ENCODE measurements at regions not wholly inside any gene's neighbourhood (a gene's known extent, or its start where the extent isn't known, plus 50 kb on each side); places are given as distances from the start of the nearest gene placed in this dataset.

DNA sequence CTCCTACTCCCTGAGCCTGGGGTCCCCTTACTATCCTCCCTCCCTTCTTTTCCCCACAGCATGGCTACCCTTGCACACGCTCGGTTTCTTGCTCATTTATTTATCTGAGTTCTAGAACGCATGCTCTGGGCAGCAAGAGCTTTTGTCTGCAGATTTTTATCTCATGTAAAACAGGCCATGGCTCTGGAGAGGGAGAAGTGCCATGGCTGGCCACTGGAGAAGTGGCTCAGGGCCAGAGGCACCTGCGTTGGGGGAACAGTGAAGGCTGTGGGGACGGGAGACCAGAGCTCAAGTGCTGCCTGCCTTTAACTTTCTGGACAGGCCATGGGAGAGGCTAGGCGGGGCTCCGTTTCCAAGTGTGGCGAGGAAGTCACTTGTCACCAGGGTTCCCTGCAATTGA is 177.7 kb upstream of the SULF2 start:
- no peak for DNase-seq (ENCODE audit: low spot score)

DNA sequence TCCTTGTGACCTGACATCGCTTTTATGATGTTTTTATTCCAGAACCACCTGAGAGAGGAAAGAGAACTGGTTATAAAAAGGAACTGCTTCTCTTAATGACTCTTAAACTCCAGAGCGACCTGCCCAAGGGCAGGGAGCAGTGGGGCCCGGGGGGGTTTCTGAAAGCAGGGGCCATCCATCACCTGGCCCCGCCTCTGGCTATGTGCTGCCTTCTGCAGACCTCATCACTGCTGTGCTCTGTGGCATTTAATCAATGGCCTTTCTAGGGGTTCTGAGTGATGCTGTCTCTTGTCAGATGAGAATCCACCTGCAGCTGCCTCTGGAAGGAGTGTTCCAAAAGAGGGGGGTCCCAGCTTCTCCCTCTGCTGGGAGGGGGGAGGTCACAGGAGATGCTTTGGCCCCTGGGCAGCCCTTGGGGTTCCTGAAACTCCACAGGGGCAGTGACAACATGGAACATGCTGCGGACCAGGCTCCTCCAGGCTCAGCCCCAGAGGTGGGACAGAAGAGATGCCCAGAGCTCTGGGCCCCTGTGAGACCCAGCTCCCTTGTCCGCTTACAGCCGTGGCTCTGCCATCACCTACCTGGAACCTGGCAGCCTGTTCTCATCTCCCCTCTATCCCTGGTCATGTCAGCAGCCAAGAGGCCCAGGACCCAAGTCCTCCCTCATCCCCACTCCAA is 177.1 kb upstream of the SULF2 start:
- no peak for DNase-seq (ENCODE audit: low spot score)

DNA sequence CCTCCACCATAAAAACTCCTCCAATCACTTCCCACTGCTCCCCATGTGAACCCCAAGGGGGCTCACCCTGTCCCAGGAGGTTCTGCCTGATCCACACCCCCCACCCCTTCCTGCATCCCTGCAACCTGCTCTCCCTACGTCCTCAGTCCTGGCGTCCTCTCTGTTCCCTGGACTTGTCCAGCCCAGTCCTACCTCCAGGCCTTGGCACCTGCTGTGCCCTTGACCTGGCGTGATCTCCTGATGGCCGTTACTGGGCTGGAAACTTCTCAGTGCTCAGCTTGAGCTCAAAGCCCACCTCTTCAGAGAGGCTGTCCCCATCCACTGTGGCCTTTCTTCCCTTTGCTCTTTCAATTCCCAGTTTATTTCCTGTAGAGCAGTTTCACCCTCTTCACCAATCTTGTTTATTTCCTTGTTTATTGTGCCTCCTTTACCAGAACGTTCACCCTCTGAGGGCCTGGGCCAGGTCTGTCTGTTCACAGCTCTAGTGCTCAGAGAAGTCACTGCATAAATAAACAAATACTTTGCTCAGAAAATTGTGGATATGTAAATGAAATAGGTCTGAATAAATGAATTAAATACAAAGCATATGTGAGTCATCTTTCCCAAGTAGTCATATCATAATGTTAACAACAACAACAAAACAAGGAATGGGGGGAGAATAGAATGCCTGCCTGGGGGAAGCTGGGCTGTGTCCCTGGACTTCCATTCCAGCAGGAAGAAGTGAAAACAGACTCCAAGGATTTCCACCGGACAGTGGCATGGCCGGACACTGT is 175.7 kb upstream of the SULF2 start:
- no peak for DNase-seq (ENCODE audit: low spot score)

DNA sequence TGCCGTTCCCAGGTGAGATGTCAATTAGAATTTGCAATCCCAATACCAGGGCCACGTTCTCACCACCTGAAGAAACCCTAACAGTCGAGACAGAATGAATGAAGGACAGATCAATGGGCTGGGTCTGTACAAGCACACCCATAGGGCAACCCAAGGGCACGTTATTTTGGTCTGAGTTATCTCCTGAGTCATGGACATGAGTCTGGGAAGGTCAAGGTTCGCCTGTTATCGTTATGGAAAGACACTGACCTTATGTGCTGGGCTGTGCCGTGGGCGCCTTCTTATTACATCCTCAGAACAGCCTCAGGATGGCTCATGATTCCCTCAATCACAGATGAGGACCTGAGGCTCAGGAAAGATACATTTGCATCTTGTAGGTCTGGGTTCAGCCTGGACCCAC is 175.0 kb upstream of the SULF2 start:
- DNase-seq (ENCODE audit: low spot score), result no peak

DNA sequence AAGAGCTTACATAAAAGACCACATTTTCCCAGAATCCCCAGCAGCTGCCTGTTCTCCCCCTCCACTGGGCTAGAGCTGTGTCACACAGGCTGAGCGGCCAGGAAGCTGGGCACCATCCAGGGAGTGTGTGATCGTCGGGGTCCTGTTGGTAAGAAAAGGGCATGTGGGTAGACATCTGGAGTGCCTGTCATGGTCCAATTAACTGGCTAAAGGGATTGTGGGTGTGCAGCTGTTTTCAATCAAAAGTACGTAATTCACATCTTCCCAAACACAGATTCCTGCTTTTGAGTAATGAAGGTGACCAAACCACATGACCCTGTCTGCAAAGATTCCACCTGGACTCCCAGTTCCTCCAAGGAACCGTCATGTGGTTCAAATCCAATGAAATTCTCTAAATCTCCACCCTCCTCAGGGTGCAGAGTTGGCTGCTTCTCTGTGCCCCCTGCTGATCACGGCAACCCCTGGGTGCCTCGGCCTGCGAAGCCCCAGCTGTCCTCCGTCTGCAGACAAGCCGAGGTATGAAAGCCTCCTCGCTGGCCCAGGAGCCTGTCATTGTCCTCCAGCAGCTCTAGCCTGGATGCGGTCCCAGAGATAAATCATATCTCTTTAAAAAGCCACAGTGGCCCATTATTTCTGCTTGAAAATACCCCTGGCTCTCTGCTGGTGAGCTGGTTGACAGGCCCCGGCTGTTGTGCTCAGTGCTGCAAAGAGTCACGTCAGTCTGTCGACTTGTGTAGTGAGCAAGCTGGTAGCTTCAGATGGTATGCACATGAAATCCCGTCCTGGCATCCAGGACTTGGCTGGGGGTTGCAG is 172.9 kb upstream of the SULF2 start:
- DNase-seq (ENCODE audit: low spot score), result peak; percentile 37

DNA sequence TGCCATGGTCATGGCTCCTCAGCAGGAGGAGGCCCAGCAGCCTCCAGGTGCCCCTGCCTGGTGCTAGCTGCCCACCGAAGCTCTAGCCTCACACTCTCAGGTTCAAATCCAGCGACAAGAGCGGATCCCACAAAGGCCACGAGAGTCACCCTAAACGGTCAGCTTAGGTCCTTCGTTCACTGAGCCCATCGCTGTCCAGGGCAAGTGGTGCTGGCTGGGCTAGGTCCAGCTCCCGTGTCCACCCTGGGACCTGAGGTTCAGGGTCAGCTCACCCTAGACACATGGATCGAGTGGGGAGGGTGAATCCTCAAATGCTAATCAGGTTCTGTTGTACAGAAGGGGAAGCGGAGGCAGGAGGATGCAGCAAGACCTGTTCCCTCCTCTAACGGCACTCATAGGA is 171.9 kb upstream of the SULF2 start:
- DNase-seq (ENCODE audit: low spot score), result no peak

DNA sequence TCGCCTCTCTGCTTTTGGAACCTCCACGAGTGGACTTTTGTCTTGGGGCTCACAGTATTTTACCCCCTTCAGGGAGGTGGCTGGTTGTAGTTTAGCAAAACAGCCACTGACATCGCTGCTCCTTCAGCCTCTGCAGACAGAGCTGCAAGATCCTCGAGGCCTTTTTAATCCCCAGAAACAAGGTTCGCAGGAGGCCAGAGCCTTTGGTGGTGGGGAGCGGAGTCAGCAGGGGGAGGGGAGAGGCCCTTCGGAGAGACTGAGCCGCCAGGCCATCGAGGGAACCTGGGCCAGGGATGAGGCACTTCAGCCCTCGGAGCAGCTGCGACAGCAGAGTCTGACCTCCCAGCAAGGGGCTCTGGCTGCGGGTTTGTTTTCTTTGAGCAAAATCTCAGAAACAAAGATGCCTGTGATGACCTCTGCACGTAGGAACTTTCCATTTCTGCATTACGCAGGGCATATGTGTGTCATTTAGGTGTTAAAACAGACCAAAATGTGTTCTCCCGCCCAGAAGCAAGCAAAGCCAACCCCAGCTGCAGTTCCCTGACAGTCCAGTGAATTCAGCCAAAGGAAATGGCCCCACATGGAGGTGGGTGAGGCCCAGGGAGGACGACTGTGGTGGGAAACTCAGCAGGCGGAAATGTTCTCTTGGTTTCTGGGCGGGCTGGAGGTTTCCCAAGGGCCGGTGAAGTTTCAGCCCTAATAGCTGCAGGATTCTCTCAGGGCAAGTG is 171.2 kb upstream of the SULF2 start:
- DNase-seq (ENCODE audit: low spot score), result peak; percentile 13

DNA sequence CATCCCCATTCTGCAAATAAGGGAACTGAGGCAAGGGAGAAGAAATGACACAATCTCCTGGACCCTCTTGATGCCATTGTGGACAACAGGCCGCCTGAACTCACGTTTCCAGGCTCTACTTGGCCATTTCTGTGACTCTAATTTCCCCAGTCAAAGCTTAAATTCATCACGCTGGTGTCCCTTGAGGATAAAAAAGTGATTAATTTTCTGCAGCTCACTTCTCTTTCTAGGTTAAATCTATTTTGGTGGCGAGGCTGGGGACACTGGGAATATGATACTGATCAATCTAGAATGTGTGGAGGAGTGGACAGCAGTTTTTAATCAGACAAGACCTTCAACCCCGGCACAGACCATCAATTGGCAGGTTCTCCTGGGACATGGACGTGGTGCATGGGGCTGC is 168.2 kb upstream of the SULF2 start:
- no peak for DNase-seq (ENCODE audit: low spot score)

DNA sequence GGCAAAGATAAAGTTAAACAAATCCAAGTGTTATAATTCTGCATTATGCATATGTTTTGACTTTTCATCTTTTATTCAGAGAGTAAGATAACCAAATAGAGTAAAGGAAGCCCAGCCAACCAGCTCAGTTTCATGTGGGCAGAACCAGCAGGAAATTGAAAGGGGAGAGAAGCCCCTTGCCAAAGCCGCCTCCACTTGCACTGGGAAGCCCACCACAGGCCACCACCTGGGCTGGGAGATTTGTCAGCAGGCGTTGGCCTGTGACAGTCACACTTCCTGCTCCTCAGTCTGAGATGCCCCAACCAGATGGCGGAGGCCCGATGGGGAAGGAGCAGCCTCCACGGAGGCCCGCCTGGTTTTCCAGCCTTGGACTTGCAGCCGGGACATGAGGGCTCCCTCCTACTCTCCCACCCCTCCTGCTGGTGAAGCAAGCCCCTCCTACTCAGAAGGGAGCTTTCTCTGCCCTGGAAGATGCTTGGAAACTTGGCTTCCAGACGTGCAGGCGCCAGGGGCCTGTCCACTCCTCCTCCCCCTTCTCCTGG is 166.8 kb upstream of the SULF2 start:
- no peak for DNase-seq (ENCODE audit: low spot score)

DNA sequence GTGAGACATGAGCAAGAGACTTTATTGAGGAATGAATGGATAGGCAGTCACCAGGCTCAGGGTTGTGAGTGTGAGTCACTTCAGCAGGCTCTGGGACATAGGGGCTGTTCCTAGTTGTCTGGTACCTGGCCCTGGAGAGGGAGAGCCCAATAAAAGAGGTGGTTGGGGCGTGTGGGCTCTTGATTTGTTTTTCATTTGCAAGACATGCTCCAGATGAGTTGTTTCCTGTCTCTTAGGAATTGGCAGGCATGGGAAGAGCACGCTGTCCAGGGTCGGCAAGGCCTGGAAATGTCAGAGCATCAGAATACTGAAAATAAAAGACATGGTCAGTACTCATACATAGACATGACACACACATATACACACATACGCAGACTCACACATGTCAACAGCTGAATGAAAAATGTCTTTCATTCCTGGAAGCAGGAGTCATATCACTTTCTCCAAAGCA is 166.3 kb upstream of the SULF2 start:
- DNase-seq (ENCODE audit: low spot score), result no peak

DNA sequence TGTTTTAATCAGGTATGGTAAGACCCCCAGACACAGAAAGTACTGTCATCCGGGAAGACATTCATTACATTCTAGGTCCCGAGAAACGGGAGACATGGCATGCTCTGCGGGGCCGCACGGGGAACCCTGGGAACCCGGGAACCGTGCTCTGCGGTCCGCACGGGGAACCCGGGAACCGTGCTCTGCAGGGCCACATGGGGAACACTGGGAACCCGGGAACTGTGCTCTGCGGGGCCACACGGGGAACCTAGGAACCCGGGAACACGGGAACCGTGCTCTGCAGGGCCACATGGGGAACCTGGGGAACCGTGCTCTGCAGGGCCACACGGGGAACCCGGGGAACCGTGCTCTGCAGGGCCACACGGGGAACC is 165.6 kb upstream of the SULF2 start:
- DNase-seq (ENCODE audit: low spot score), result no peak

DNA sequence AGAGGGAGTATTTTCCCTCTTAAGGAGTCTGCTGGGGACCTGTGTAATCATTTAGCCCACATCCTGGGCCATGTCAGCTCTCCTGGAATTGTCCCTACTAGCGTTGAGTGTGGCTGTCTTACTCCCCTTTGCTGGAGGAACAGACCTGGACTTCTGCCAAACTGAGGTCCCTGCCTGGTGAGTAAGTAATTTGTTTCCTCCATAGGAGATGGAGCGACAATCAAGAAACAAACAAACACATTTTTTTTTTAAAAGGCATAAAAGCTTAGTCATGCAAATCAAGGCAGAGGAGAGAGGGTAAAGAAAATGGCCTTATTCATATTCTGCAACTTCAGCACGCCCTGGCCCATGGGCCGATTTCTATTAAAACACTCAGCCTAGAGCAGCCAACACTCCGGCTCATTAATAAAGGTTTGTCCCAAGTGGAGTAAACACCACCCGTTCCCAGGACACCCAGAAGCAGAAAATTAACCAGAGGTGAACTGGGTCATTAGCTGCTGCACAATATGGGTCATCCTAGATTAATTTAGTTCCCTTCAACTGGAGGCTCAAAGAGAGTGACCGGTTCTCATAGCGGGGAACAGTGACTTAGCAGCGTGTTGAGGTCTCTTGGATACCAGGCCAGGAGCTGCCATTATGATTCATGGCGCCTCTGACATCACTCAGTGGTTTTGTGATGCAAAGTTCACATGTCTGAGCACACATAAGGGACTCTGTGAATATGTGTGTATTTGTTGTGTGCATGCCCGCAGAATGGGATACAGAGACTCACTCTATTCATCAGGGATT is 165.0 kb upstream of the SULF2 start:
- DNase-seq (ENCODE audit: low spot score), result peak; percentile 34

DNA sequence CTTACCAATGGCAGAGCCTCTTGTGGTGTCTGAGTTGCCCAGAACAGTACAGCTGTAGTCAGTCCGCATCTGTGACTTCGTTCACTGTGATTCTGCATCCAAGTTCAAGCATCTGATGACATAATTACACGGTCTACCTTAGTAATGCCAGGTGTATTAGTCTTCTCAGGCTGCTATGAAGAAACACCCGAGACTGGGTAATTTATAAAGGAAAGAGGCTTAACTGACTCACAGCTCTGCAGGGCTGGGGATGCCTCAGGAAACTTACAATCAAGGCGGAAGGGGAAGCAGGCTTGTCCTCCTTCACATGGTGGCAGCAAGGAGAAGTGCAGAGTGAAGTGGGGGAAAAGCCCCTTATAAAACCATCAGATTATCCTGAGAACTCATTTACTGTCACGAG is 163.9 kb upstream of the SULF2 start:
- no peak for DNase-seq (ENCODE audit: low spot score)

DNA sequence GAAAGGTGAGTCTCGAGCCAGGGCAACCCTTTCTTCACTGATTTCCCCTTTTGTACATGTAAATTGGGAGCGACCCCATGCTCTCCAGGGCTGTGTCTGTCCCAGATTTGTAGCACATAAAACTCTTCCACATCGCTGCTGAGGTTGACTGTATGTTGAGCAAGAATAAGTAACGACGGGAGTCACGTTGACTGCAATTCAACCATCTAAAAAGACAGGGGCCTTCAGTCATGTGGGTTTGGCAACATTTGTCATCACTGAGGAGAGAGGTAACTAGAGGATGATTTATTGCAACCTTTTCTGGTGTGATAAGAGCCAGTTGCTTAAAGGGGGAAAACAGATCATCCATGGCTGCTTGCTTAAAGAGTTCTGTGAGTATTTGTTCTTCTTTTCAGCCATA is 159.4 kb upstream of the SULF2 start:
- DNase-seq (ENCODE audit: low spot score), result no peak

DNA sequence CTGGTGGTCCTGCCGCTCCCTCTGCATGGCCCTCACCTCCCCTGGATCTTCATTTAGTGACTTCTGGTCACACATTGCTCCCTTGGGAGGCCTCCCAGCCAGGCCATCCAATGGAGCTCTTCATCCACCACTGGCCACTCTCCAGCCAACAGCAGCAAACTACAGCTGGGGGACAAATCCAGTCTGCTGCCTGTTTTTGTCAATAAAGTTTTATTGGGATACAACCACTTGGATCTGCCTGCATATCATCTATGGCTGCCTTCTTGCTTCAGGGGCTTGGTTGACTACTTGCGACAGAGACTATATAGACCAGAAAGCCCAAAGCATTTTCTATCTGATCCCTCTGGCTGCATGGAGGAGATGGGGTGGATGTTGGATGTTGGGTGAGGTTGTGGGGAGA is 156.6 kb upstream of the SULF2 start:
- no peak for DNase-seq (ENCODE audit: low spot score)

DNA sequence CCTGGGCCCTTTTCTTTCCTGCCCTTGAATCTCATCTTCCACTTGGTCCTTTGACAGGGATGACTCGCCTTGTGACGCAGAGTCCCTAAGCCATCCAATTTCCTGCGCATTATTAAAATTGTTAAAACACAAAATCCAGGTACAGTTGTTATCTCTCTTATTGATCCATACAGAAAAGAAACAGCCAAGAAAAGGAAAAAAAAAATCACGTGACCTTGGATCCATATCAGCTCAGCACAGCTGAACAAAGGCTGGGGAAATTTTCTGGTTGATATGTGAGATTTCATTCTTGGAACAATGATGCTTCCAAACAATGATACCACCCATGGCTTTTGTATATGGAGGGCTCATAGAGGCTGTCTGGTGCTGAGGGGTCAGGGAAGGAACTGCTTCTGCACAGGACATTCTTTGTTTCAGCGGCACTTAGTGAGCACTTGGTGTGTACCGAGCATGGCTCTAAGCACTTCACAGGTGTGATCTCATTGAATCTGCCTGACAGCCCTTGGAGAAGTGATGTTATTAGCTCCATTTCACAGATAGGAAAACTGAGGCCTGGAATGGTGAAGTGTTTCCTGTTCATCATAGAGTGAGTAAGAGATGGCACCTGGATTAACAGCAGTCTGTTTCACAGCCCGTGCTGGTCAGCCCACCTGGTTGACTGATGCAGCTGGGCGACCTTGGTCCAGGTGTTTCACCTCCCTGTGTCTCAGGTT is 155.0 kb upstream of the SULF2 start:
- no peak for DNase-seq (ENCODE audit: low spot score)

DNA sequence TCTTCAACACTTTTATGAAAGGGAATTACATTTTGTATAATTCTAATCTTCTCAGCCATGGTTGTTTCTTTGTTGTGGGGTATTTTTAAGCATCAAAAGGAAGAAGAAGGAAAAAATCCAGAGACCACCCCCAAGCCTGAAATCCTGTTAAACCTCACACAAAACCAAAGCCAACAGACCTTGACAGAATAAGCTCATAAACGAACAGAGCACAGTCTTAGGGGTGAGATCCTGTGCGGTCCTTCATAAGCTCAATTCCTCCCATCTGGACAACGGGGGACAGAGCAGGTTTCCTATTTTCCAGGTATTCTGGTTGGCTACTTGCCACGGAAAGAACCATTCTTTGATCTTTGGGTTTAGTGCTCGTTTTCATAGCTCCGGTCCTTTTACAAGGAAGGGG is 151.3 kb upstream of the SULF2 start:
- DNase-seq (ENCODE audit: low spot score), result no peak

DNA sequence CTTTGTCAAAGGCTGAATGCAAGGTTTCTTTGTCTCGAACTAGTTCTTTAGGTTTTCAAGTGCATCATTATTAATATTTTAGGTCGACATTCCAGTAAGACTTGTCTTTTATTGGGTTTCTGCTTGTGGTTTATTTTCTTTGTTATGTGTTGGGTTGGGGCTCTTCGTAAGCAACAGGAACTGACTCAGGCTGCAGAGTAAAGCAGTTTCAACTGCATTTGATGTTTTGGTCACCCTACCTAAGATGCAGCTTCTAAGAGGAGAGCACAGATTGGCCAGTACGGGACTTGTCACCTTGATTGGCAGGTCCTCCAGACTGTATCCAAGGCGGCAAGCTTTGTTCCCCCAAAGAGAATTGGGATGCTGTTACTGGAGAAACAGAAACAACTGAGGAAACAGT is 149.5 kb upstream of the SULF2 start:
- no peak for DNase-seq (ENCODE audit: low spot score)

DNA sequence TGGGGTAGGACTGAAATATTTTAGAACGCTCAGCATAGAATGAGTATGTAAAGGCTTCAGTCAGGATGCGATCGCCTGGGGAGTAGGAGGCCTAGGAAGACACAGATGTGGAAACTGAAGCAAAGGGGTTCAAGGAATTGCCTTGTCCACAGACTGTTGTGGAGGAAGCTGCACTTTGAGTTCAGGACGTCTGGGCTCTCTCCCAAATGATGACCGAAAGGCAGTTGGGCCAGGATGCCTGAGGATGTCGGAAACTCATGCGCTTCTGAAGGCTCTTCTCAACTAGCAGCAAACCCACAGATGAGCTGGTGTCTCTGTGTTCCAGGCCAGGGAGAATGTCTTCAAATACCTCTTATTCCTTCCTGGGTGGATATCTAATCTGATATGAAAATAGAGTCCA is 146.2 kb upstream of the SULF2 start:
- DNase-seq (ENCODE audit: low spot score), result no peak

DNA sequence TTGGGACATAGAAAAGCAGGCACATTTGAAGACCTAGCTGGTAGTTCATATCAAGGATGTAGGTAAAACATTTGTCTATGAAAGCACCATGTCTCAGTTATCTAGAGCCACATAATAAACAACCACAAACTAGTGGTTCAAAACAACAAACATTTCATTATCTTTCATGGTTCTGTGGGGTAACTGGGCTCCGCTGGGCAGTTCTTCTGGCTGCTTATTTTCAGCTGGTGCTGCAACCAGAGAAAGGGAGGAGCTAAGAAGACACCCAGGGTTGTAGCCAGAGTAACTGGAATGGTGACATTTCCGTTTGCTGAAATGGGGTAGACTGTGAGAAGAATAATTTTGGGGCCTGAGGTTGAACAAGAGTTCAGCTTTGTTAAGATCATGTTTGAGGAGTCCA is 145.7 kb upstream of the SULF2 start:
- DNase-seq (ENCODE audit: low spot score), result no peak

Data from AG08395 (cell line).